ENCODE measurements at regions not wholly inside any gene's neighbourhood (a gene's known extent, or its start where the extent isn't known, plus 50 kb on each side); places are given as distances from the start of the nearest gene placed in this dataset.

DNA sequence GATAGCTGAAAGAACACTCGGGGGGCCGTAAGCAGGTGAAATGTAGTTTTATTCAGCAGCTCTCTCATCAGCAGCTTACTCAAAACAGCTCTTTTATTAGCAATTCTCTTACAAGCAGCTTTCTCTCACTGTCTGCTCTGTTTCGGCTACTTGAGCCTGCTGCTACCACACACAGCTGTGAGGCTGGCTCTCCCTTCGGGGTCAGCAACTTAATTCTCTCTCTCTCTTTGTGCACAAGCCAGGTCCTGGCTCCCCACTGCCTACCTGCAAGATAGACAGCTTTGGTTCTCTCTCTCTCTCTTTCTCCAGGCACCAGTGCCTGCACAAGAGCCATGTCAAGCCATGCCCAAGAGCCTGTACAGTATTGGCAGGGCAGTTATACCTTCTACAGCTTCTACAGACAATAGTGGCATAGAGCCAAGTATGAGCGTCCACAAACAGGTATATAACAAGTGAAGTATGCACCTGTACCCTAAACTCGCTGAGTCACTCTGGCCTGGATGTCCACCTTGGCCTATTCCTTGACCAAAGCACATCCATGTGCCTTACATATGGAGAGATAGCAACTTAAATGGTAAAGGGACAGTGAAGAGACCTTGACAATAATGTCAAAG is 110.8 kb downstream of the MTNR1B start:
- DNase-seq: peak; percentile 98

DNA sequence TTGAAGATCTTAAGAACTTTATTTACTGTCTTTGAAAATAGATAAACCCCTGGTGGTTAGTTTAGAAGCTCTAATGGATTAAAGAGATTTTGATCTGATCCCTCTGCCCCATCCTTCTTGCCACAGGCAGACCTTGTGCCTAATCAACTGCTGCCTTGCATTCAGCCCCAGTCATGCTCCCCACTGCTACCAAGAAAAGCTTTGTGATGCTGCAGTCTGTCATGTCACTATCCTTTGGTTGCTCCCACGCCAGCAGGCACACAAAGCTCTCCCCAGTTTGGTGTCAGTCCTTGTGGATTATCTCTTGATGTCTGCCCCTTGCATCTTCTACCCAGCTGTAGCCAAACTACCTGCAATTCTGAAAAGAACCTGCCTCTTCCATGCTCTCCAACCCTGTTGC is 112.2 kb downstream of the MTNR1B start:
- DNase-seq: no peak

DNA sequence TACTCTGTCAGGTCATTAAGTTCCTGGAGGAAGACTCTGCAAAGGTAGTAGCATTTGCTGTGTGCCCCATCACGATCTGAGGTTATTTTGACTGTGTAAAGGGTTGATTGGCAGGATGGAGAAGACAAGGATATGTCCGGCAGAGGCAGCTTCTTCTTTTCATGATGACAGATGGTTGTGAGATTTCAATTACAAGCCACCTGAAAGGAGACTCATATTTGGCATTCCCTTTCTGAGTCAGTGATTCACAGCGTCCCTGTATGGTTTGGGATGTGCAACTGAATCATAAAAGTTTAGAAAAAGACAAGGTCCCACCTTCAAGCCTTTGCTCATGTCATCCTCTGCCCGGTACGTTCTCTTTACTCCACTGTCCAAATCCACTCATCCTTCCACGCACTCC is 113.4 kb downstream of the MTNR1B start:
- DNase-seq: no peak

DNA sequence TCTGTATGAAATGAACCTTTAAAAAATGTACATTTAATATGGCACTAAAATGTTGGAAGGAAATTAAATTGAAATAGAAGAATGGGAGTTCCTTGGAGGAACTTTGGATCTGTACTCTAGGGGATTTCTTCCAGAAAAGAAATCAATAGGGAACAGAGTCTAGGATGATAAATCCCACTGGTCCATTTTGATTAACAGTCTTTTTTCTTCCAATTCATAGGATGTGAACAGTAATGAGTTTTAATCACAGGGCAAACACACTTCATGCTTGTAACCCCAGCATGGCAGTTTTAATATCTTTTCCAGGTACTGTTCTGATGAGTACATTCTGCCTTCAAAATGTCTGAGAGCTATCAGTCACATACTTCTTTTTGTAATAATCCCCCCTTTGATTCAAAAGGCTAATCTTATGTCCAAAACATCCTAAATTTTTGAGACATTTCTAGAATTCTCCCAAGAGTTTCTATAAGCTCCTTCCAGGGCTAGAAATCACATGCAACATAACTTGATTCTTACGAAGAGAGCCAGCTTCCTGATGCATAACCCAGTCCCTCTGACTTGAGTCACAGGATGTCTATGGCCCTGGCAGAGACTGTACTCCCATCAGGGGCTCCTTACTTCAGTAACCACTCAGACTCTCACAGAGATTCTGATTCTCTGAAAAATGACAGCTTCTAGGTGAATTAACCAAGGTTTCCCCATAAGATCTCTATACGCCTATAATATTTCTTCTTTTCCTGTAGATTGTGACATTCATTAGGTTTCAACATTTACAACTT is 112.9 kb downstream of the SLC36A4 start:
- DNase-seq: no peak

DNA sequence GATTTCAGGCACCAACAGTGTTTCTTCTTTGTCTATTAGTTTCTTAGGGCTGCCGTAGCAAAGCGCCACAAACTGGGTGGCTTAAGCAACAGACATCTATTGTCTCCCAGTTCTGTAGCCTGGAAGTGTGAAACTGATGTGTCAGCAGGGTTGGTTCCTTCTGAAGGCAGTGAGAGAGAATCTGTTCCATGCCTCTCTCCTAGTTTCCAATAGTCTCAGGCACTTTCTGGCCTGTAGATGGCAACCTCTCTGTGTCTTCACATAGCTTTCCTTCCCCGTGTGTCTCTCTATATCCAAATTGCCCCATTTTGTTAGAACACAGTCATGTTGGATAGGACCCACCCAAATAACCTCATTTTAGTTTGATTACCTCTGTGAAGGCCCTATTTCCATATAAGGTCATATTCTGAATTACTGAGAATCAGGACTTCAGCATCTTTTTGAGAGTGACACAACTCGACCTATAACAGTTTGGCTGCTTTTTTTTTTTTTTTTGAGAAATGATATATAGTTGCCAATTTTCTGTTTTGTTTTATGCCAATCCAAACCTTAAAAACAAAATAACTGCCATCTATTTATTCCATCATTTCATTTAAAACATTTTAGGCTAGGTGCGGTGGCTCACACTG is 108.2 kb downstream of the SLC36A4 start:
- peak; percentile 83 for DNase-seq

All from DMS79 (cell line).